ENCODE measurements at regions not wholly inside any gene's neighbourhood (a gene's known extent, or its start where the extent isn't known, plus 50 kb on each side); places are given as distances from the start of the nearest gene placed in this dataset.

- TF ChIP-seq, protein P1, sequence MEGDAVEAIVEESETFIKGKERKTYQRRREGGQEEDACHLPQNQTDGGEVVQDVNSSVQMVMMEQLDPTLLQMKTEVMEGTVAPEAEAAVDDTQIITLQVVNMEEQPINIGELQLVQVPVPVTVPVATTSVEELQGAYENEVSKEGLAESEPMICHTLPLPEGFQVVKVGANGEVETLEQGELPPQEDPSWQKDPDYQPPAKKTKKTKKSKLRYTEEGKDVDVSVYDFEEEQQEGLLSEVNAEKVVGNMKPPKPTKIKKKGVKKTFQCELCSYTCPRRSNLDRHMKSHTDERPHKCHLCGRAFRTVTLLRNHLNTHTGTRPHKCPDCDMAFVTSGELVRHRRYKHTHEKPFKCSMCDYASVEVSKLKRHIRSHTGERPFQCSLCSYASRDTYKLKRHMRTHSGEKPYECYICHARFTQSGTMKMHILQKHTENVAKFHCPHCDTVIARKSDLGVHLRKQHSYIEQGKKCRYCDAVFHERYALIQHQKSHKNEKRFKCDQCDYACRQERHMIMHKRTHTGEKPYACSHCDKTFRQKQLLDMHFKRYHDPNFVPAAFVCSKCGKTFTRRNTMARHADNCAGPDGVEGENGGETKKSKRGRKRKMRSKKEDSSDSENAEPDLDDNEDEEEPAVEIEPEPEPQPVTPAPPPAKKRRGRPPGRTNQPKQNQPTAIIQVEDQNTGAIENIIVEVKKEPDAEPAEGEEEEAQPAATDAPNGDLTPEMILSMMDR (IDR thresholded peaks at IDR 0.05), result no peak
- no peaks in the 10 kb centered on the region for H3K9me3 ChIP-seq
- DNase-seq (ENCODE audit: low spot score in 2 of 2), result no peak
- H3K4me3 ChIP-seq, result no peak overlapping the region
- H3K36me3 ChIP-seq, result no peaks in the 10 kb centered on the region
- no peaks in the 10 kb centered on the region for H3K27me3 ChIP-seq
- no peaks in the 10 kb centered on the region for H3K4me1 ChIP-seq
- intact Hi-C loops (cut with DNase I), result no loop called here
- H3K27ac ChIP-seq, result no peak overlapping the region
These were observed 269.4 kb downstream of the TLE3 start for GRCh38 chr15:69828181-69828828.

GRCh38 chr15:69829974-69830373 is 267.7 kb downstream of the TLE3 start:
- TF ChIP-seq, protein P1 (IDR thresholded peaks at IDR 0.05), result no peak
- Histone ChIP-seq H3K4me3 (no peak overlapping the region), H3K9me3 (no peaks in the 10 kb centered on the region), H3K36me3 (no peaks in the 10 kb centered on the region), H3K27ac (no peak overlapping the region), H3K4me1 (no peaks in the 10 kb centered on the region), H3K27me3 (no peaks in the 10 kb centered on the region)
- intact Hi-C loops (cut with DNase I), result no loop called here
- no peak for DNase-seq (ENCODE audit: low spot score in 2 of 2)

GRCh38 chr15:69830430-69830829 is 267.3 kb downstream of the TLE3 start:
- H3K27ac ChIP-seq, result no peak overlapping the region
- H3K4me1 ChIP-seq, result no peaks in the 10 kb centered on the region
- H3K36me3 ChIP-seq, result no peaks in the 10 kb centered on the region
- H3K4me3 ChIP-seq, result no peak overlapping the region
- no peaks in the 10 kb centered on the region for H3K9me3 ChIP-seq
- DNase-seq (ENCODE audit: low spot score in 2 of 2), result no peak
- H3K27me3 ChIP-seq, result no peaks in the 10 kb centered on the region
- intact Hi-C loops (cut with DNase I), result no loop called here
- TF ChIP-seq, protein P1 (IDR thresholded peaks at IDR 0.05), result no peak

- TF ChIP-seq, protein P1 (IDR thresholded peaks at IDR 0.05), result no peak
- H3K27ac ChIP-seq, result no peak overlapping the region
- H3K4me1 ChIP-seq, result no peaks in the 10 kb centered on the region
- H3K4me3 ChIP-seq, result no peak overlapping the region
- DNase-seq (ENCODE audit: low spot score in 2 of 2), result no peak
- intact Hi-C loops (cut with DNase I), result no loop called here
- no peaks in the 10 kb centered on the region for H3K27me3 ChIP-seq
- no peaks in the 10 kb centered on the region for H3K36me3 ChIP-seq
- no peaks in the 10 kb centered on the region for H3K9me3 ChIP-seq
These were observed 266.8 kb downstream of the TLE3 start for GRCh38 chr15:69830876-69831275.

DNA sequence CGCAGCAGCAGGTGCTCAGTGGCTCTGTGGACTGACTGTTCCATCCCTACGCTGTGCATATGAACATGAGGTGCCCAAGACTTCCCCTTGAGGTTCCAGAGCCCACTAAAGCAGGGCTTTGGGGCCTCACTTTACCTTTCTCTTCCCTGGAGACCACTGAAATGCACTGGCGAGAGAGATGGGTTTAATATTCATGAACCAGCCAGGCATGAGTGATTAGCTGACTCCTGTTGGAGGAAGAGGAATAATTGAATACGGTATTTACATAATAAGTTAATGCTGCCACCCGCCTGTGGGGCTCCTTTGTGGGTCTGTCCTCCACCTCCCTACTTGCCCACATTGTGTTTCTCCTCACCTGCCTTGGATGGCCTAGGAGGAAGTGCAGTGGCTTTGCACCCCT is 263.4 kb downstream of the TLE3 start:
- no peak overlapping the region for H3K27ac ChIP-seq

More for the DNA sequence above, 263.4 kb downstream of the TLE3 start:
- Histone ChIP-seq H3K36me3 (no peaks in the 10 kb centered on the region), H3K4me3 (no peak overlapping the region), H3K4me1 (no peaks in the 10 kb centered on the region), H3K27me3 (no peaks in the 10 kb centered on the region), H3K9me3 (no peaks in the 10 kb centered on the region)
- TF ChIP-seq, protein P1 (IDR thresholded peaks at IDR 0.05), result no peak
- intact Hi-C loops (cut with DNase I), result no loop called here
- DNase-seq (ENCODE audit: low spot score in 2 of 2), result no peak
